ENCODE measurements at regions not wholly inside any gene's neighbourhood (a gene's known extent, or its start where the extent isn't known, plus 50 kb on each side); places are given as distances from the start of the nearest gene placed in this dataset.

GRCh38 chr1:87549738-87550137, 221.1 kb downstream of the LMO4 start:
- Histone ChIP-seq H3K4me3 (ENCODE audit: low read length) (no peak overlapping the region), H3K4me1 (ENCODE audit: control insufficient read depth, insufficient read depth, low read length) (no peaks in the 10 kb centered on the region), H3K36me3 (ENCODE audit: insufficient read depth, low read length) (no peaks in the 10 kb centered on the region), H3K9me3 (replicated peaks; ENCODE audit: low read length) (no peaks in the 10 kb centered on the region), H3K4me2 (ENCODE audit: low read length) (no peak overlapping the region), H3K9ac (ENCODE audit: low read depth, low read length) (no peak overlapping the region), H3K27me3 (ENCODE audit: control insufficient read depth, insufficient read depth, low read length) (no peaks in the 10 kb centered on the region)

GRCh38 chr1:87553511-87553910, 224.8 kb downstream of the LMO4 start:
- H3K27me3 ChIP-seq (ENCODE audit: control insufficient read depth, insufficient read depth, low read length), result no peaks in the 10 kb centered on the region
- no peak overlapping the region for H3K4me2 ChIP-seq (ENCODE audit: low read length)
- H3K4me1 ChIP-seq (ENCODE audit: control insufficient read depth, insufficient read depth, low read length), result no peaks in the 10 kb centered on the region
- H3K4me3 ChIP-seq (ENCODE audit: low read length), result no peak overlapping the region
- no peak overlapping the region for H3K9ac ChIP-seq (ENCODE audit: low read depth, low read length)
- H3K9me3 ChIP-seq (replicated peaks; ENCODE audit: low read length), result no peaks in the 10 kb centered on the region
- H3K36me3 ChIP-seq (ENCODE audit: insufficient read depth, low read length), result no peaks in the 10 kb centered on the region

DNA sequence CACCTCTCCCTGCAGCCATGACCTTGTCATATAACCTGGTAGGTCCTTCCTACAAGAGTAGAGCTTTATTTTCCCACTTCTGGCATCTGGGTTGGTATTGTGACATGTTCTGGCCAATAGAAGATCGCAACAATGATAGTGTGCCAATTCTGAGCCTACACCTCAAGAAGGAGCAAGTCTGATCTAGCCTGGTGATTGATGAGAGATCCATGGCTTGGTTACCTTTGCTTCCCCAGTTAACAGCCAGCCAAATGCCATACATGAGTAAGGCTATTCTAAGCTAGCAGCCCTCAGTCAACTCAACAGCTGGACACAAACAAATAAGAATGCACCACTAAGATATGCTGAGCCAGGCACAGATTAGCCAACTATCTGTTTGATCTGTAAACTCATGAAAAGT, 226.7 kb downstream of the LMO4 start:
- Histone ChIP-seq H3K4me3 (ENCODE audit: low read length) (no peak overlapping the region), H3K4me2 (ENCODE audit: low read length) (no peak overlapping the region), H3K27me3 (ENCODE audit: control insufficient read depth, insufficient read depth, low read length) (no peaks in the 10 kb centered on the region), H3K4me1 (ENCODE audit: control insufficient read depth, insufficient read depth, low read length) (no peaks in the 10 kb centered on the region), H3K9ac (ENCODE audit: low read depth, low read length) (no peak overlapping the region), H3K9me3 (replicated peaks; ENCODE audit: low read length) (no peaks in the 10 kb centered on the region), H3K36me3 (ENCODE audit: insufficient read depth, low read length) (no peaks in the 10 kb centered on the region)

DNA sequence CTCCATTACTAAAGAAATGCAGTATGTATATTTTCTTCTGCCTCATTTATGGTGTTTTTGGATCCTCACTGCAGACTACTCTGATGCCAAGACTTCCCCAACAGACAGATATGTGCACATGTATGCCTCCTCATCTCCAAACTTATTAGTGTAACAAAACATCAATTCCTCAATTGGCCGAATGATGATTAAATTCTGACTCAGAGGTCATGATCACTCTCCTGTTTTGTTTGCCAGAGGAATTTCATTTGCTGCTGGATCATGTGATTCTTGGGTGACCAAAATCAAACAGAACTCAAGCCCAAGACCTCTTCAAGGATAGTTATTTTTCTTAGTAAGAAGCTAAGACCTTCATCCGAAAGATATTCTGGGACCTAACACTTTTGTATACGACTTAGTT, 227.6 kb downstream of the LMO4 start:
- H3K36me3 ChIP-seq (ENCODE audit: insufficient read depth, low read length), result no peaks in the 10 kb centered on the region
- H3K4me2 ChIP-seq (ENCODE audit: low read length), result no peak overlapping the region
- no peaks in the 10 kb centered on the region for H3K4me1 ChIP-seq (ENCODE audit: control insufficient read depth, insufficient read depth, low read length)
- no peaks in the 10 kb centered on the region for H3K9me3 ChIP-seq (replicated peaks; ENCODE audit: low read length)
- H3K4me3 ChIP-seq (ENCODE audit: low read length), result no peak overlapping the region
- H3K9ac ChIP-seq (ENCODE audit: low read depth, low read length), result no peak overlapping the region
- H3K27me3 ChIP-seq (ENCODE audit: control insufficient read depth, insufficient read depth, low read length), result no peaks in the 10 kb centered on the region

- no peak overlapping the region for H3K4me3 ChIP-seq (ENCODE audit: low read length)
- H3K4me1 ChIP-seq (ENCODE audit: control insufficient read depth, insufficient read depth, low read length), result no peaks in the 10 kb centered on the region
- no peak overlapping the region for H3K9ac ChIP-seq (ENCODE audit: low read depth, low read length)
- H3K9me3 ChIP-seq (replicated peaks; ENCODE audit: low read length), result no peaks in the 10 kb centered on the region
- no peaks in the 10 kb centered on the region for H3K36me3 ChIP-seq (ENCODE audit: insufficient read depth, low read length)
- no peaks in the 10 kb centered on the region for H3K27me3 ChIP-seq (ENCODE audit: control insufficient read depth, insufficient read depth, low read length)
- H3K4me2 ChIP-seq (ENCODE audit: low read length), result no peak overlapping the region
Observed at GRCh38 chr1:87558921-87559320, 230.2 kb downstream of the LMO4 start.

DNA sequence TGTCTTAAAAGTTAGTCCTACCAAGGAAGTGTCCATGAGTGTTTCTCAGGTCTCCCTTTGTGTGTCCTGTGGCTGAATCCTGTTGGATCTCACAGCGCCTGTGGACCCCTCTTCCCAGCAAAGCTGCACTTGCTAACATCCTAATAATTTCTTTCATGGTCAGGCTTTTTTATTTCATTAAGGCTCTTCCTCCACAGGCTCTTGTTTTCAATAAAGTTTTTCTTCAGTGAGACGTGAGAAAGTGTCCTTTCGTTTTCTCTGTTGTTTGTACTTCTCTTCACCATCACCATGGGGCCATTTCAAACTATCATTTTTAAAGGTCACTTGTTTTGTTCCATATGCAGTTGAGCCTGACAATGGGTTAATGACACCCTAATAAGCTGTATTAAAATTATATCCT, 231.5 kb downstream of the LMO4 start:
- no peaks in the 10 kb centered on the region for H3K36me3 ChIP-seq (ENCODE audit: insufficient read depth, low read length)
- H3K4me2 ChIP-seq (ENCODE audit: low read length), result no peak overlapping the region
- H3K9me3 ChIP-seq (replicated peaks; ENCODE audit: low read length), result no peaks in the 10 kb centered on the region
- no peaks in the 10 kb centered on the region for H3K4me1 ChIP-seq (ENCODE audit: control insufficient read depth, insufficient read depth, low read length)
- no peak overlapping the region for H3K4me3 ChIP-seq (ENCODE audit: low read length)
- H3K27me3 ChIP-seq (ENCODE audit: control insufficient read depth, insufficient read depth, low read length), result no peaks in the 10 kb centered on the region
- no peak overlapping the region for H3K9ac ChIP-seq (ENCODE audit: low read depth, low read length)

DNA sequence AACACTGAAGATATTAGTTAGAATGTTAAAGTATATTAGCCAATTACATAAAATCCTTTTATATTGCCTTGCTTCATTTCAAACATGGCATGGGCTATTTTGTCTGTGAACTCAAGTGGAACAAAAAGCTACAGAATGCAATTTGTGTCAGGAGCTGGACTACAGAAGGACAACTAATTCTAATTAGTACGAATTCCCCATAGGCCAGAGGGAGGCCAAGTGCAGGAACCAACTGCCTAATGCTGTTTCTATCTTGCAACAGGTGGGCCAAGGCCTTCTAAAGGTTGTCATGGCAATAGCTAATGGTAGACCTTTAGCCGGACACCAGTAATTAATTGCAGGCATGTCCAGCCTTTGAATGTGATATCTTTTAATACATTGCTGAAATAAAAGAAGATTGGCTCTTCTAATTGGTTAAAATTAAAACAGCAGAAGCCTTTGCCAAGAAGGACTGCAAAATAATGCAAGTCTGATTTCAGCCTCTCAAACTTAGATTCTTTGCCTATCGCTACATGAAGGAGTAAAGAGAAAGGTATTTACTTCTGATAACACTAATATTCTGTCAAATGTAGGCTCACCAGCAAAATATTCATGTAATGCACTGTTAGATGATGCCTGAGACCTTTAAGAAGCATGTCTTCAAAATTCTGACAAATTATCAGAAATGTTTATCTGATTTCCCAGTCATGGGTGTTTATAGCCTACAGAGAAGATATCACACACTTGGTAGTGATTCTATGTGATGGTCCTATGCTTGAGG, 232.1 kb downstream of the LMO4 start:
- Histone ChIP-seq H3K4me3 (ENCODE audit: low read length) (no peak overlapping the region), H3K4me1 (ENCODE audit: control insufficient read depth, insufficient read depth, low read length) (no peaks in the 10 kb centered on the region), H3K27me3 (ENCODE audit: control insufficient read depth, insufficient read depth, low read length) (no peaks in the 10 kb centered on the region), H3K9me3 (replicated peaks; ENCODE audit: low read length) (no peaks in the 10 kb centered on the region), H3K9ac (ENCODE audit: low read depth, low read length) (no peak overlapping the region), H3K36me3 (ENCODE audit: insufficient read depth, low read length) (no peaks in the 10 kb centered on the region), H3K4me2 (ENCODE audit: low read length) (no peak overlapping the region)

- no peaks in the 10 kb centered on the region for H3K27me3 ChIP-seq (ENCODE audit: control insufficient read depth, insufficient read depth, low read length)
- H3K9me3 ChIP-seq (replicated peaks; ENCODE audit: low read length), result no peaks in the 10 kb centered on the region
- no peak overlapping the region for H3K4me2 ChIP-seq (ENCODE audit: low read length)
- H3K36me3 ChIP-seq (ENCODE audit: insufficient read depth, low read length), result no peaks in the 10 kb centered on the region
- H3K9ac ChIP-seq (ENCODE audit: low read depth, low read length), result no peak overlapping the region
- H3K4me3 ChIP-seq (ENCODE audit: low read length), result no peak overlapping the region
- H3K4me1 ChIP-seq (ENCODE audit: control insufficient read depth, insufficient read depth, low read length), result no peaks in the 10 kb centered on the region
Observed at GRCh38 chr1:87563211-87563610, 234.5 kb downstream of the LMO4 start.

DNA sequence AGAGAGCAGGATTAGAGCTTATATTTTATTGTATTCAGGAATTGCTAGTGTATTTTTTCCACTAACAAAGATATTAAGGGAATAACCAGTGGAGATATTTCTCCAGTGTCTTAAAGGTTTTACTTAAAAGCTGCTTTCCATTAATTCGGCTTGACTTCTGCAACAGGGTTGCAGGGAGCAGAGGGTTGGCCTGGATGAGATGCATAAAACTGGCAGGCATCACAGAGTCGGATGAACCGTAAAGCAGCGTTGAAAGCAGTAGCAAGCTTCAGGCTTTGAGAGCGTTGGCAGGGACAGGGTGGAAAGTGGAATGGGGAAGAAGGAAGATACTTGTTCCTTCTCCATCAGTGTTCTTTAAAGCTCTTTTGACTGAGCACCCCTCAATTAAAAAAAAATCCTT, 237.2 kb downstream of the LMO4 start:
- Histone ChIP-seq H3K4me3 (ENCODE audit: low read length) (no peak overlapping the region), H3K4me2 (ENCODE audit: low read length) (no peak overlapping the region), H3K27me3 (ENCODE audit: control insufficient read depth, insufficient read depth, low read length) (no peaks in the 10 kb centered on the region), H3K9ac (ENCODE audit: low read depth, low read length) (no peak overlapping the region), H3K9me3 (replicated peaks; ENCODE audit: low read length) (no peaks in the 10 kb centered on the region), H3K36me3 (ENCODE audit: insufficient read depth, low read length) (no peaks in the 10 kb centered on the region), H3K4me1 (ENCODE audit: control insufficient read depth, insufficient read depth, low read length) (no peaks in the 10 kb centered on the region)

DNA sequence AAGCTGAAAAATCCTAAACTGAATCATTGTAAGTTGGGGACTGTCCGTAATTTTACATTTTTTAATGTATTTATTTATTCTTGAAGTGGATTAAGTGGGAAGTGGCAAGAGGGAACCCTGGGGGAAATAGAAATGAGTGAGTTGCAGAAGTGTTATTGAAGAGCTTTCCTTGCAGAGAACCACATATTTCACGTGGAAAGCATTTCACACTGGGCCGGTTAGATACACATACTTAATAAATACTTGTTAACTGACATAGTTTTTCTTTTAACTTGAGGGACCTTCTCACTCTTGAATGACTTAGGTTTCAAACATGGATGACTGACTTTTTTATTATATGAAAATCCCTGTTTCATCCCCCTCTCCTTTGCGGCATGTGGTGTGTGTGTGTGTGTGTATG, 239.3 kb downstream of the LMO4 start:
- H3K36me3 ChIP-seq (ENCODE audit: insufficient read depth, low read length), result no peaks in the 10 kb centered on the region
- H3K9me3 ChIP-seq (replicated peaks; ENCODE audit: low read length), result no peaks in the 10 kb centered on the region
- no peaks in the 10 kb centered on the region for H3K4me1 ChIP-seq (ENCODE audit: control insufficient read depth, insufficient read depth, low read length)
- no peak overlapping the region for H3K4me3 ChIP-seq (ENCODE audit: low read length)
- H3K27me3 ChIP-seq (ENCODE audit: control insufficient read depth, insufficient read depth, low read length), result no peaks in the 10 kb centered on the region
- no peak overlapping the region for H3K9ac ChIP-seq (ENCODE audit: low read depth, low read length)
- H3K4me2 ChIP-seq (ENCODE audit: low read length), result no peak overlapping the region

DNA sequence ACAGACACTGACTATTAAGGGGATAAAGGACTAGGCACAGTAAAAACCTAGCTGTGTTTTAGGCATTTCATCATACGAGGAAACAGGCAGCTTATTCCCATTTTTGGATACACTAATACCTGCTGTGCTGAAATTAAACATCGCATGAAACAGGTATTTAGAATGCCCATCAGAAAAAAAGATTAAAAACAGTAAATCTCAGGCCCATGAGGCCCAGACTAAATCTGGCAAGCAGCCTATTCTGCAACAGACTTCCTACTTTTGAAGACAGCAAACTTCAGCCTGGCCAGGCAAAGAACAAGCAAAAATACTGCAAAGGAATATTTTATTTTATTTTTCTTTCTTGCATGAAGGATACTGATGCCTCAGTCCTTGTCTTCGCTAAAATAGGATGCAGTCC, 240.2 kb downstream of the LMO4 start:
- H3K4me1 ChIP-seq (ENCODE audit: control insufficient read depth, insufficient read depth, low read length), result no peaks in the 10 kb centered on the region
- no peak overlapping the region for H3K4me3 ChIP-seq (ENCODE audit: low read length)
- no peak overlapping the region for H3K9ac ChIP-seq (ENCODE audit: low read depth, low read length)
- no peak overlapping the region for H3K4me2 ChIP-seq (ENCODE audit: low read length)
- no peaks in the 10 kb centered on the region for H3K27me3 ChIP-seq (ENCODE audit: control insufficient read depth, insufficient read depth, low read length)
- no peaks in the 10 kb centered on the region for H3K36me3 ChIP-seq (ENCODE audit: insufficient read depth, low read length)
- no peaks in the 10 kb centered on the region for H3K9me3 ChIP-seq (replicated peaks; ENCODE audit: low read length)

DNA sequence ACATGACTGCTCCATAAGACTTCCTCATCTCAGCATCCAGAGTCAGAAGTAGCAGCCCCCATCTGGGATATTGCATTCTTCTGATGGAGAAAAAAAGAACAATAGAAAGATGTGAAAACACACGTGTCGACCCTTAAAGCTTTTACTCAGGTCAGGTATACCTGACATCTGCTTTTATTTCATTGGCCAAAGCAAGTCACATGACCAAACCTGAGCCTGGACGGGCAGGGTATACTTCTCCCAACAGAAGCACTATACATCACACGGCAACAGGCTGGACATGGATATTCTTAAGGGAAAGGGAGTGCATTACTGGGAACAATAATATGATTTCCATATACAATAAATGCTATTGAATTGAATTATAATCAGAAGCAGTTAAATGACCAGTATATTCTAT, 243.3 kb downstream of the LMO4 start:
- H3K9ac ChIP-seq (ENCODE audit: low read depth, low read length), result no peak overlapping the region
- no peaks in the 10 kb centered on the region for H3K4me1 ChIP-seq (ENCODE audit: control insufficient read depth, insufficient read depth, low read length)
- no peaks in the 10 kb centered on the region for H3K27me3 ChIP-seq (ENCODE audit: control insufficient read depth, insufficient read depth, low read length)
- no peaks in the 10 kb centered on the region for H3K9me3 ChIP-seq (replicated peaks; ENCODE audit: low read length)
- no peaks in the 10 kb centered on the region for H3K36me3 ChIP-seq (ENCODE audit: insufficient read depth, low read length)
- no peak overlapping the region for H3K4me2 ChIP-seq (ENCODE audit: low read length)
- no peak overlapping the region for H3K4me3 ChIP-seq (ENCODE audit: low read length)
